Hepatocyte (in vitro differentiated cells): ENCODE measurements at regions not wholly inside any gene's neighbourhood (a gene's known extent, or its start where the extent isn't known, plus 50 kb on each side); places are given as distances from the start of the nearest gene placed in this dataset.
A peak's percentile ranks its signal among the peaks of the same experiment; 100 is the strongest.

Experiments used
- DNase-seq: peaks from one replicate; pipeline ENCODE4 v3.0.0-alpha.2; 2016; ENCODE audit warnings: low spot score
- H2AFZ ChIP-seq: fragments of 200-600 bp; sonication (generic); 2 replicates; pipeline ENCODE4 v1.6.0; 2016; ENCODE audit warnings: antibody characterized with exemption, mild to moderate bottlenecking
- H3K27ac ChIP-seq: fragments of 200-600 bp; sonication (generic); 2 replicates; pipeline ENCODE4 v1.5.1; 2016; ENCODE audit warnings: mild to moderate bottlenecking
- H3K27me3 ChIP-seq: fragments of 200-600 bp; sonication (generic); 2 replicates; pipeline ENCODE4 v1.6.1; 2016
- H3K36me3 ChIP-seq: fragments of 200-600 bp; sonication (generic); replicated peaks from 2 replicates; pipeline ENCODE4 v1.5.1; 2016; ENCODE audit warnings: low read depth; ENCODE audit not compliant: insufficient read depth
- H3K4me1 ChIP-seq: fragments of 200-600 bp; sonication (generic); 2 replicates; pipeline ENCODE4 v1.5.1; 2016; ENCODE audit warnings: mild to moderate bottlenecking, moderate library complexity; ENCODE audit not compliant: insufficient read depth
- H3K4me2 ChIP-seq: fragments of 200-600 bp; sonication (generic); 2 replicates; pipeline ENCODE4 v1.6.0; 2016
- H3K4me3 ChIP-seq: fragments of 200-600 bp; sonication (generic); 2 replicates; pipeline ENCODE4 v1.5.1; 2016; ENCODE audit warnings: mild to moderate bottlenecking
- H3K79me2 ChIP-seq: fragments of 200-600 bp; sonication (generic); 2 replicates; pipeline ENCODE4 v1.6.0; 2017; ENCODE audit warnings: mild to moderate bottlenecking
- H3K9me2 ChIP-seq: fragments of 200-600 bp; sonication (generic); replicated peaks from 2 replicates; pipeline ENCODE4 v1.6.0; 2017; ENCODE audit warnings: mild to moderate bottlenecking; ENCODE audit not compliant: insufficient read depth
- H3K9me3 ChIP-seq: fragments of 200-600 bp; sonication (generic); 2 replicates; pipeline ENCODE4 v1.5.1; 2016; ENCODE audit warnings: low read depth, mild to moderate bottlenecking
- H4K20me1 ChIP-seq: fragments of 200-600 bp; sonication (generic); 2 replicates; pipeline ENCODE4 v1.6.0; 2016; ENCODE audit warnings: mild to moderate bottlenecking; ENCODE audit not compliant: insufficient read depth, poor library complexity, severe bottlenecking
- CTCF ChIP-seq: fragments of 200-600 bp; sonication (generic); IDR thresholded peaks from 2 replicates; pipeline ENCODE4 v1.5.1; 2016; ENCODE audit warnings: antibody characterized with exemption, mild to moderate bottlenecking; ENCODE audit not compliant: poor library complexity
- EZH2 ChIP-seq: fragments of 200-600 bp; sonication (generic); IDR thresholded peaks from 2 replicates; pipeline ENCODE4 v1.6.1; 2016; ENCODE audit warnings: antibody characterized with exemption, mild to moderate bottlenecking, borderline replicate concordance
- EZH2phosphoT487 ChIP-seq: fragments of 200-600 bp; sonication (generic); IDR thresholded peaks from one replicate; pipeline ENCODE4 v1.6.1; 2018; ENCODE audit warnings: antibody characterized with exemption, mild to moderate bottlenecking, low read depth, moderate library complexity; ENCODE audit not compliant: unreplicated experiment, severe bottlenecking
- WGBS: methylation state at CpG from one replicate; pipeline ENCODE4 v1.1.6; 2016; ENCODE audit warnings: low lambda C conversion rate; ENCODE audit errors: missing lambda C conversion rate; 5-methylcytosine and 5-hydroxymethylcytosine counted together

DNA sequence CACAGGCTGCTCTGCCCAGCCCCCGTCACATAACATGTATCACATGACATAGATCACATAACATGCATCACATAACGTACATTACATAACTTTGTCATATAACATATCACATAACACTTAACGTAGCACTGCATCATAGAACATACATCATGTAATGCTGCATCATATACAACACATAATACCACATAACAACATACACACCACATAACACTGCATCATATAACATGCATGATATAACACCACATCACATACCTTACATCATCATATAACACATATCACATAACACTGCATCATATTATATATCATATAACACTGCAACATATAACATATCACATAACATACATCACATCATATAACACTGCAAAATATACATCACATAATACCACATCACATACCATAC is 83.8 kb downstream of the AXIN2 start:
- 96% methylated on average over 3 of the region's 3 CpGs for whole genome bisulfite sequencing
- Histone ChIP-seq H3K79me2 (no peaks in the 10 kb centered on the region), H3K9me2 (no peaks in the 10 kb centered on the region), H3K27me3 (no peaks in the 10 kb centered on the region), H3K4me2 (no peak overlapping the region), H3K4me3 (no peak overlapping the region), H2AFZ (no peak overlapping the region), H3K36me3 (no peaks in the 10 kb centered on the region), H3K4me1 (peaks cover 14% of the 10 kb centered on the region), H3K27ac (no peak overlapping the region), H4K20me1 (no peaks in the 10 kb centered on the region), H3K9me3 (no peaks in the 10 kb centered on the region)
- no peak for TF ChIP-seq EZH2phosphoT487
- no peak for TF ChIP-seq CTCF
- no peak for TF ChIP-seq EZH2
- no peak for DNase-seq

- H4K20me1 ChIP-seq: no peaks in the 10 kb centered on the region
- no peak overlapping the region for H3K4me2 ChIP-seq
- no peak overlapping the region for H3K4me3 ChIP-seq
- peaks cover 14% of the 10 kb centered on the region for H3K4me1 ChIP-seq
- WGBS: 79% methylated on average over 2 of the region's 2 CpGs
- no peaks in the 10 kb centered on the region for H3K9me3 ChIP-seq
- no peaks in the 10 kb centered on the region for H3K9me2 ChIP-seq
- no peak overlapping the region for H2AFZ ChIP-seq
- H3K36me3 ChIP-seq: no peaks in the 10 kb centered on the region
- H3K27me3 ChIP-seq: no peaks in the 10 kb centered on the region
- no peak for DNase-seq
- H3K27ac ChIP-seq: no peak overlapping the region
- TF ChIP-seq CTCF (no peak), EZH2phosphoT487 (no peak), EZH2 (no peak)
- no peaks in the 10 kb centered on the region for H3K79me2 ChIP-seq
Observed at GRCh38 chr17:65474660-65475059, 86.8 kb downstream of the AXIN2 start.

- H3K4me1 ChIP-seq: peaks cover 14% of the 10 kb centered on the region
- no peaks in the 10 kb centered on the region for H3K9me3 ChIP-seq
- TF ChIP-seq EZH2phosphoT487 (no peak), EZH2 (no peak), CTCF (no peak)
- H3K27me3 ChIP-seq: no peaks in the 10 kb centered on the region
- H3K27ac ChIP-seq: peak overlapping the region; percentile 79
- no peak overlapping the region for H3K4me2 ChIP-seq
- no peaks in the 10 kb centered on the region for H3K9me2 ChIP-seq
- no peaks in the 10 kb centered on the region for H3K36me3 ChIP-seq
- H2AFZ ChIP-seq: no peak overlapping the region
- DNase-seq: no peak
- no peak overlapping the region for H3K4me3 ChIP-seq
- H4K20me1 ChIP-seq: no peaks in the 10 kb centered on the region
- H3K79me2 ChIP-seq: no peaks in the 10 kb centered on the region
Observed at GRCh38 chr17:65473985-65474384, 87.5 kb downstream of the AXIN2 start.

DNA sequence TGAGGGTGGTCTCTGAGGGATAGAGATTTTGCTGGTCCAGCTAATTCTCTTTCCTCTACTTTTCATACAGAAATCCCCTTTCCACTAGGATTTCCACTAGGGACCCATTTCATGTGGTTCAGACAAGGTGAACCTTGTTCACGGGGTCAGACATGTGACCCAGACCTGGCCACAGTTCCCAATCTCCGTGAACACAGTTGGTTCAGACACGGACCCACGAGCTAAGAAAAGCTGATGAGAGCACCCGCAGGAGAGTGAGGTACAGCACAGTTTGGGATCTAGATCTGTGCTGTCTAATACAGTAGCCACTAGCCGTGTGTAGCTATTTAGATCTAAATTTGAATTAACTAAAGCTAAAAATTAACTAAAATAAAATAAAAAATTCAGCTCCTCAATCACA is 88.1 kb downstream of the AXIN2 start:
- Histone ChIP-seq H3K4me3 (no peak overlapping the region), H3K4me2 (peak overlapping the region; percentile 3), H3K79me2 (no peaks in the 10 kb centered on the region), H3K27ac (peak overlapping the region; percentile 79), H3K36me3 (no peaks in the 10 kb centered on the region), H3K27me3 (no peaks in the 10 kb centered on the region), H3K4me1 (peaks cover 14% of the 10 kb centered on the region), H2AFZ (no peak overlapping the region), H3K9me2 (no peaks in the 10 kb centered on the region), H3K9me3 (no peaks in the 10 kb centered on the region), H4K20me1 (no peaks in the 10 kb centered on the region)
- TF ChIP-seq EZH2 (no peak), EZH2phosphoT487 (no peak), CTCF (no peak)
- WGBS: 84% methylated on average over 6 of the region's 6 CpGs
- no peak for DNase-seq
